Stimulated activated CD4-positive, alpha-beta T cell treated with anti-CD3 and anti-CD28 coated beads, Interleukin-1b, Interleukin-23, amount 100 ng/mL, for 24 hours (primary cell): ENCODE measurements at regions not wholly inside any gene's neighbourhood (a gene's known extent, or its start where the extent isn't known, plus 50 kb on each side); places are given as distances from the start of the nearest gene placed in this dataset.
"Not testable (repeated sequence)": the region's sequence is repeated elsewhere in the genome, so short reads cannot be mapped to it uniquely, and the experiment has no call there.

Experiments
- DNase-seq, 4 experiments: peaks; one replicate each; pipeline ENCODE4 v3.0.0-alpha.2; 2020; ENCODE audit warnings: low read depth in 4 of 4, low spot score in 1 of 4

DNA sequence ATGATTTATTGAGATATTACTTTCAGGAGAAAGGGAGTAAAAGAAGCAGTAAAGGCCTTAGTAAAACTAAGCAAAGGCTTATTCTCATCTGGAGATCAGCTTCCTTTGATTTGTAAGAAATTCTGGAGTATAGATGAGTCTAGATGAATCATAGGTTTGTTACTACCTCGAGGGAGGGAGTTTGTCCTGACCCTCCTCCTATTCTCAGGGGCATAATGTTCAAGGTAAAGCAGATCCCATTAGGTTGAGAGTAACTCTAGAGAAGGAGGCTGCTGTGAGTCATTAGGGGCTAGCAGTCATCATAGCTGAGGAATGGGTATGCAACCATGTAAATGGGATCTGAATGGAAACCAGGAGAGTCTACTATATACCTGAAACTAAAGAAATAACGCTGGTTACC, 155.5 kb upstream of the MOCS2 start:
- no peak for DNase-seq

GRCh38 chr5:53268241-53268640, 158.7 kb upstream of the MOCS2 start:
- not testable (repeated sequence) for DNase-seq

DNA sequence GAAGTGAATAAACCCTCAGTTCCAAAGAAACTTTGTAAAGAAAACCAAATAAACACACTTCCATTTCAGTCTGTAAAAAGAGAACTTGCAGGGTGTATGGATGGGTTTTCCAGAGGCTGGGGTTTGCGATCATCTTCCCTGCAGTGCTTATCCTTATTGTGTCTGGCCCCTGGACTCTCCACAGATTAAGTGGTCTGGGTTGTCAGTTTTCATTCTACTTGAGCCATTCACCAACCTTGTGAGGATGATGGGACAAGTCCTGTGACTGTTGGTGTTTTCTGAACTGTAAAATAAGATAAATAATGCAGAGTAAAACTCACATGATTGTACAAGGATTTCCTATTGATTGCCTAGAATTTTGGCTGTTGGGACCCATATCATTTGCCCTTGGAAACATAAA, 166.1 kb upstream of the MOCS2 start:
- DNase-seq = no peak

- no peak for DNase-seq
Observed at GRCh38 chr5:53276825-53277224, 167.3 kb upstream of the MOCS2 start.

DNA sequence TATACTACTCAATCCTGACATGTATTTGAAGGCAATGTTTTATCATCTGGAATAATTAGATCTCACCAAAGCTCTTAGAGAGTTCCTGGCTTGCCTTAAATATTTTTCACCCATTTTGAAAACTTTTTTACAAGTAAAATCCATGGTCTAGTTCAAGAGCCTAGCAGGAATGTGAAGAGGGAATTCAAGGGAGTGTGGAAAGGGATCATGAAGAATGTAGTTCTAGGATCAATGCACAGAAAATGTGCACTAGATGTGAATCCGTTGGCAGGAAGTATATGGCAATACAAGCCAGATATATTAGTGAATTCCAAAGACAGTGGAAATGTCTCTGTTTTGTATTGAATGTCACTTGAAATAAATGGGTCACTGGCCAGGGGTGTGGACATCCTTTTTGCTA, 167.9 kb upstream of the MOCS2 start:
- DNase-seq = no peak

GRCh38 chr5:53287573-53287972, 178.0 kb upstream of the MOCS2 start:
- no peak for DNase-seq

- no peak for DNase-seq
Observed at GRCh38 chr5:53288511-53288910, 179.0 kb upstream of the MOCS2 start.

- no peak for DNase-seq
Observed at GRCh38 chr5:53291047-53291446, 181.5 kb upstream of the MOCS2 start.

- no peak for DNase-seq
Observed at GRCh38 chr5:53291528-53291927, 182.0 kb upstream of the MOCS2 start.

GRCh38 chr5:53298841-53299240, 181.6 kb upstream of the FST start:
- no peak for DNase-seq

DNA sequence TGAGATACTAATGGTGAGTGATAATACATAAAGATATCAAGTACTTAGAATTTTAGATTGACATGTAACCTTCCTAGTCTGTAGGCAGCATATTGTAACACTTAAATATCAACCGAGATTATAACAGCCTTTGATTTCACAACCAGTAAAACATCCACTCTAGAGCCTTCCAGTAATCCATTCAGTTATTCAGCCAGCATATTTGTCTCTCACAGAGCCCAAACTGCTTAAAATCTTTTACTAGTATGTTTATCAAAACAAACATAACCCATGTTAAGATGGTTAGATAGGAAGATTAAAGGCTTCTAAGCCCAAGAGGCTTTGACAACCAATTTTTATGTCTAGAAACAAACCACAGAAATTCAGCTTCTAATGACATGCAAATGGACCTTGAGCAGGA, 177.9 kb upstream of the FST start:
- no peak for DNase-seq

DNA sequence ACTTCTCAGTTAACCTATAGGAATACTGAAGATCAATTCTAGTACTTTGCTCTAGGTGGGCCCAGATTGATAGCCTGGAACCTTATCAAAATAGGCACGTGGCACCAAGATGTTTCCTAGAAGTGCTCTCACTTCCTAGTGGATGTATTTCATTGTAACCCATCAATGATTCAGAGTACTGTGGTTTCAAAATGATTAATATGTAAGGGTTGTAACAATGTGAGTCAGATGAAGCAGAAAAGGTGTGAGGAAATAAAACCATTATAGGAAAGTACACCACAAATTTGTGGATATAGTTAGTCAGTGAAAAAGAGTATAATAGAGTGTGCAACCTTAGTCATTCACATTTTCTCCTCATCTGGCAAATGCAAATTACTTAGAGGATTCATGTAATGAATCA, 177.3 kb upstream of the FST start:
- no peak for DNase-seq

DNA sequence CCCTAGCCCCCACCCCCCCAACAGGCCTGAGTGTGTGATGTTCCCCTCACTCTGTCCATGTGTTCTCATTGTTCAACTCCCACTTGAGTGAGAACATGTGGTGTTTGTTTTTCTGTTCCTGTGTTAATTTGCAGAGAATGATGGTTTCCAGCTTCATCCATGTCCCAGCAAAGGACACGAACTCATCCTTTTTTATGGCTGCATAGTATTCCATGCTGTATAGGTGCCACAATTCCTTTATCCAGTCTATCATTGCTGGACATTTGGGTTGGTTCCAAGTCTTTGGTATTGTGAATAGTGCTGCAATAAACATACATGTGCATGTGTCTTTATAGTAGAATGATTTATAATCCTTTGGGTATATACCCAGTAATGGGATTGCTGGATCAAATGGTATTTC, 175.1 kb upstream of the FST start:
- DNase-seq = not testable (repeated sequence)

GRCh38 chr5:53309653-53310052, 170.8 kb upstream of the FST start:
- no peak for DNase-seq

DNA sequence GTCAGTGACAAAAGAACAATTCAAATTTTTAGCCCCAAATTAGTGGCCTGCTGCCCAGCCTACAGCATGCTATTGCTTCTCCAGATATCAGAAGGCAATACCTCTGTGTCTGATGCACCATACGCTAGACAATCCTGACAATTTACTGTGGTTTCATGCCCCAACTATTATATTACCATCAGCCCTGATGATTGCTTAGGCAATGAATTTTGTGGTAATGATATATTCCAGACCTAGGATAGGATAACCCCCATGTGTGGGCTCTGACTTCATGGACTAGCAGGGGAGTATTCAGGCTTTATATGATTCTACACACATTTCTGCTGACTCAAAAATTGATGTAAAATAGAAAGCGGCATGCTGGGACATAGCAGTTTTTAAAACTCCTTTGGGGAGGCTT, 168.7 kb upstream of the FST start:
- no peak for DNase-seq

DNA sequence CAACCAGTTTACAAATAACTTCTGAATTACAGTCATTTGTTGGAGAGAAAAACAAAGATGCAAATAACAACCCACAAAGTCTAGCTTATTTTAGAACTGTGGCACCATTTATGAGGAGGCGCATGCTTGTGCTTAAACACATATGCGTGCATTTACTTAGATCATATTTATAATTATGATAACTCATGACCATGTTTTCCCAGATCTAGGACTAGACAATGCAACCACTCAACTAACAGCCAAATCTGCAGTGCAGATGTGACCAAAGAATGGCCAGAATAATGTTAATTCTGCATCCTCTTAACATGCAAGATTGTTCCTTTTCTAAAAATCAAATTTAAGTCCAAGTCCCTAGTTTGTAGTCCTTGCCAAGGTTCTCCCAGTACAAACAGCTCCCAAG, 167.3 kb upstream of the FST start:
- DNase-seq = no peak

- no peak for DNase-seq
Observed at GRCh38 chr5:53318303-53318702, 162.1 kb upstream of the FST start.

- DNase-seq = no peak
Observed at GRCh38 chr5:53319315-53319714, 161.1 kb upstream of the FST start.

GRCh38 chr5:53321073-53321472, 159.4 kb upstream of the FST start:
- DNase-seq = no peak

GRCh38 chr5:53321721-53322120, 158.7 kb upstream of the FST start:
- no peak for DNase-seq

GRCh38 chr5:53322257-53322656, 158.2 kb upstream of the FST start:
- DNase-seq = no peak

- no peak for DNase-seq
Observed at GRCh38 chr5:53323511-53323910, 156.9 kb upstream of the FST start.

DNA sequence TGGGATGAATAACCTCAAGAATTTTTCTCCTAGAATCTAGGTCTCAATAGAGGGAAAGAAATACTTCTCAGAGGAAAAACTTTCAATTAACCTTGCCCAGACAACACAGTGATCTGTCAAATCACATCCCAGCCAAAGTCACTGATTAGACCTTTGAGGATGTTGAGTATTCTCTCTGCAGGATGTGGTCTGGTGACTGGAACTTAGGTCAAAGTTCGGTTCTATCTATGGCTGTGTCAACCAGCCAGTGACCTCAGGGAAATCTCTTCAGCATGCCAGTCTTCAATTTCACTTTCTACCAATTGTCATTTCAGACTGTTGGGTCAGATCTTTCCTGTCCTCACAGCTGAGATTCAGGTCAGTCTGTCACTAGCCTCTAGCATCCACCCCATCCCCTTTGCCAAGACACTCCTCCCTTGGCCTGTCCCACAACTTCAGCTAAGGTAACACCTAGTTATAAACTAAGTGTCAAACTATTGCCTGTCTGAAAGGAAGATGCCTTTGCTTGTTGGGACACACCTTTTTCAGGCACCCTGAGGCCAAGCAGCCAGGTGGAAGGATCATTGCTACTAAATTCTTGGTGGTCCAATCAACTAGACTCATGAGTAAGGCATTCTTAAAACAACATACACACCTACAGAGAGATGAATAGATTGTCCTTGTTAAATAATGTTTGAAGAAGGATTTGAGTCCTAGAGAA, 156.3 kb upstream of the FST start:
- no peak for DNase-seq
